Adrenal gland (tissue), 9 donors: ENCODE measurements at regions not wholly inside any gene's neighbourhood (a gene's known extent, or its start where the extent isn't known, plus 50 kb on each side); places are given as distances from the start of the nearest gene placed in this dataset.
"Not testable (repeated sequence)": the region's sequence is repeated elsewhere in the genome, so short reads cannot be mapped to it uniquely, and the experiment has no call there.

ENCODE experiments used
- DNase-seq, 7 donors: peaks; one replicate each; pipeline ENCODE4 v3.0.0-alpha.2; 2019 to 2020
- H3K27ac ChIP-seq, 5 donors: fragments of 200-600 bp; sonication (generic) in 4 of 5; 1 replicate in 3 of 5; 2 replicates in 2 of 5; pipeline versions ENCODE4 v1.5.1 to v1.8.0; 2016 to 2020; ENCODE audit warnings: mild to moderate bottlenecking in 1 of 5
- H3K27me3 ChIP-seq: fragments of 200-600 bp; 2 replicates; pipeline ENCODE4 v1.8.0; 2021
- H3K36me3 ChIP-seq, 2 donors: fragments of 200-600 bp; replicated peaks in 1 of 2; 1 replicate in 1 of 2; 2 replicates in 1 of 2; pipeline versions ENCODE4 v1.5.1 to v1.8.0; 2018 to 2022
- H3K4me1 ChIP-seq, 2 donors: fragments of 200-600 bp; replicated peaks in 1 of 2; 1 replicate in 1 of 2; 2 replicates in 1 of 2; pipeline versions ENCODE4 v1.5.1 to v1.8.0; 2018 to 2021
- H3K4me3 ChIP-seq, 4 donors: fragments of 200-600 bp; sonication (generic) in 3 of 4; one replicate each; pipeline ENCODE4 v1.5.1; 2016 to 2018
- H3K9me3 ChIP-seq, 3 donors: fragments of 200-600 bp; sonication (generic) in 1 of 3; replicated peaks in 1 of 3; 1 replicate in 2 of 3; 2 replicates in 1 of 3; pipeline versions ENCODE4 v1.5.1 to v1.8.0; 2016 to 2021
- CTCF ChIP-seq, 6 experiments: fragments of 450-650 bp in 4 of 6; fragments of 200-600 bp in 2 of 6; sonication (generic) in 1 of 6; IDR thresholded peaks; 1 replicate in 5 of 6; 2 replicates in 1 of 6; pipeline versions ENCODE4 v1.5.1 to v1.8.0; 2016 to 2021; ENCODE audit warnings: antibody characterized with exemption in 6 of 6, mild to moderate bottlenecking in 2 of 6, moderate library complexity in 1 of 6
- POLR2A ChIP-seq, 2 donors: fragments of 450-650 bp; IDR thresholded peaks; one replicate each; pipeline ENCODE4 v1.6.1; 2017; ENCODE audit warnings: antibody characterized with exemption in 2 of 2, mild to moderate bottlenecking in 2 of 2, moderate library complexity in 1 of 2
- WGBS, 4 donors: extraction: QIAGEN DNeasy Blood & Tissue Kit in 2 of 4; methylation state at CpG; one replicate each; pipeline versions ENCODE4 v1.1.5 to v1.1.7; 2013 to 2017; 5-methylcytosine and 5-hydroxymethylcytosine counted together
- intact Hi-C, 2 donors: fragments of 100-400 bp; cut with DNase I; formaldehyde crosslinking; loops; one replicate each; pipeline versions ENCODE4 v1.14.1 to v1.15.0; 2022 to 2023
- donor health status: healthy with polysubstance abuse.
- donor health status: Bipolar disorder and iron deficiency.
- donor health status: DM: yes; HTN: yes; CAD: no.
- donor health status: DM: no; HTN: no; CAD: no.
- donor health status: DM: no; HTN: no; CAD: no.

GRCh38 chr10:42533866-42534265, 104.5 kb downstream of the ZNF33B start:
- H3K27ac ChIP-seq, H3K27me3 ChIP-seq, DNase-seq, H3K36me3 ChIP-seq, H3K4me3 ChIP-seq, intact Hi-C loops, H3K4me1 ChIP-seq: not testable (repeated sequence)
- H3K9me3 ChIP-seq, result peaks cover 0 to 30% (median 7%) of the 10 kb centered on the region in 3 donors

- H3K9me3 ChIP-seq, result peaks cover 0 to 30% (median 7%) of the 10 kb centered on the region in 3 donors
- TF ChIP-seq CTCF (IDR thresholded peaks at IDR 0.05), result no peak
- TF ChIP-seq POLR2A (IDR thresholded peaks at IDR 0.05), result no peak
- no peaks in the 10 kb centered on the region for H3K27me3 ChIP-seq
- no peaks in the 10 kb centered on the region for H3K4me1 ChIP-seq
- H3K4me3 ChIP-seq, result no peak overlapping the region
- H3K27ac ChIP-seq, result no peak overlapping the region
- 96 to 100% (median 97%) methylated on average over 1 of the region's 1 CpG for WGBS, 4 donors
- no peaks in the 10 kb centered on the region for H3K36me3 ChIP-seq
- no peak for DNase-seq
- intact Hi-C loops, result no loop called here
Measured at GRCh38 chr10:42532996-42533395, 105.4 kb downstream of the ZNF33B start.

GRCh38 chr10:42523098-42523497, 115.3 kb downstream of the ZNF33B start:
- Histone ChIP-seq H3K4me1 (no peaks in the 10 kb centered on the region), H3K27ac (no peak overlapping the region), H3K4me3 (no peak overlapping the region), H3K27me3 (no peaks in the 10 kb centered on the region), H3K36me3 (peaks cover 0 to 10% of the 10 kb centered on the region in 2 donors), H3K9me3 (peaks cover 0 to 48% (median 13%) of the 10 kb centered on the region in 3 donors)
- TF ChIP-seq POLR2A (IDR thresholded peaks at IDR 0.05) (no peak), CTCF (IDR thresholded peaks at IDR 0.05) (no peak)
- intact Hi-C loops, result no loop called here
- 73 to 99% (median 93%) methylated on average over 2 of the region's 2 CpGs for WGBS, 4 donors
- no peak for DNase-seq

GRCh38 chr10:42519761-42520460, 118.5 kb downstream of the ZNF33B start:
- H3K4me3 ChIP-seq, result no peak overlapping the region
- no peaks in the 10 kb centered on the region for H3K4me1 ChIP-seq
- peaks cover 0 to 80% (median 28%) of the 10 kb centered on the region in 3 donors for H3K9me3 ChIP-seq
- H3K36me3 ChIP-seq, result peaks cover 0 to 10% of the 10 kb centered on the region in 2 donors
- intact Hi-C loops, result no loop called here
- WGBS, 4 donors, result 84 to 96% (median 90%) methylated on average over 5 of the region's 5 CpGs
- TF ChIP-seq CTCF (IDR thresholded peaks at IDR 0.05), result no peak
- no peak for TF ChIP-seq POLR2A (IDR thresholded peaks at IDR 0.05)
- no peak for DNase-seq
- no peaks in the 10 kb centered on the region for H3K27me3 ChIP-seq
- no peak overlapping the region for H3K27ac ChIP-seq

GRCh38 chr10:42519079-42519478, 119.3 kb downstream of the ZNF33B start:
- peaks cover 0 to 82% (median 33%) of the 10 kb centered on the region in 3 donors for H3K9me3 ChIP-seq

More at GRCh38 chr10:42519079-42519478, 119.3 kb downstream of the ZNF33B start:
- no peak overlapping the region for H3K27ac ChIP-seq
- intact Hi-C loops, result no loop called here
- H3K4me3 ChIP-seq, result no peak overlapping the region
- no peaks in the 10 kb centered on the region for H3K4me1 ChIP-seq
- no peak for TF ChIP-seq CTCF (IDR thresholded peaks at IDR 0.05)
- TF ChIP-seq POLR2A (IDR thresholded peaks at IDR 0.05), result no peak
- H3K27me3 ChIP-seq, result no peaks in the 10 kb centered on the region
- peaks cover 0 to 10% of the 10 kb centered on the region in 2 donors for H3K36me3 ChIP-seq
- no peak for DNase-seq
- 86 to 100% (median 97%) methylated on average over 2 of the region's 2 CpGs for WGBS, 4 donors
